ENCODE measurements at regions not wholly inside any gene's neighbourhood (a gene's known extent, or its start where the extent isn't known, plus 50 kb on each side); places are given as distances from the start of the nearest gene placed in this dataset.

GRCh38 chr7:124188576-124188975 is 155.7 kb upstream of the TMEM229A start:
- TF ChIP-seq GATA2 (IDR thresholded peaks at IDR 0.05; ENCODE audit: low read depth, low read length) (no peak), GATA3 (IDR thresholded peaks at IDR 0.05; ENCODE audit: low read depth, low read length) (no peak)

Data from SH-SY5Y (cell line).